KG1 (cell line): ENCODE measurements at regions not wholly inside any gene's neighbourhood (a gene's known extent, or its start where the extent isn't known, plus 50 kb on each side); places are given as distances from the start of the nearest gene placed in this dataset.

Experiments used
- DNase-seq: peaks from one replicate; lab custom pipeline; 2025; lab: John Stamatoyannopoulos, UW

- DNase-seq = no peak
Observed at GRCh38 chr7:86947929-86948328, 111.5 kb downstream of the ELAPOR2 start.

DNA sequence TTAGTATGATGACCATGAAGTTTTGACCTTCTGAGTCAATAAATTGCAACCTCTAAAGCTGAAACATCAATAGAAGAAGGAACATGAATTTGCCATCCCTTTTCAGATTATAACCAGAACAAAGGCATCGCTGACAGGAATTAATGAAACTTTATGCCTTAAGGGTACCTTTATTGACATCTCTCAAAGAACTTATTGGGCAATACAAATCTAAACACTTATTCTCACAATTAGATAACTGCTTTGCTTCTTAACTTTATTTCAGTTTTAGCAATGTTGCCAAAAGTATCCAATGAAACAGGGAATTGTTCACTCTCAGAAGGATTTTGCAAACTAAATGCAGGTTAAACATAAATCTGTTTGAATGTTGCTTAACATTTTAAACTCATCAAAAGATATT lies 116.0 kb downstream of the ELAPOR2 start:
- no peak for DNase-seq

GRCh38 chr7:86942995-86943394 lies 116.5 kb downstream of the ELAPOR2 start:
- no peak for DNase-seq

GRCh38 chr7:86942081-86942480 lies 117.4 kb downstream of the ELAPOR2 start:
- no peak for DNase-seq

- DNase-seq = peak; percentile 22
Observed at GRCh38 chr7:86939197-86939814, 120.1 kb downstream of the ELAPOR2 start.

- no peak for DNase-seq
Observed at GRCh38 chr7:86937363-86937878, 122.0 kb downstream of the ELAPOR2 start.

- no peak for DNase-seq
Observed at GRCh38 chr7:86933295-86933845, 126.1 kb downstream of the ELAPOR2 start.

DNA sequence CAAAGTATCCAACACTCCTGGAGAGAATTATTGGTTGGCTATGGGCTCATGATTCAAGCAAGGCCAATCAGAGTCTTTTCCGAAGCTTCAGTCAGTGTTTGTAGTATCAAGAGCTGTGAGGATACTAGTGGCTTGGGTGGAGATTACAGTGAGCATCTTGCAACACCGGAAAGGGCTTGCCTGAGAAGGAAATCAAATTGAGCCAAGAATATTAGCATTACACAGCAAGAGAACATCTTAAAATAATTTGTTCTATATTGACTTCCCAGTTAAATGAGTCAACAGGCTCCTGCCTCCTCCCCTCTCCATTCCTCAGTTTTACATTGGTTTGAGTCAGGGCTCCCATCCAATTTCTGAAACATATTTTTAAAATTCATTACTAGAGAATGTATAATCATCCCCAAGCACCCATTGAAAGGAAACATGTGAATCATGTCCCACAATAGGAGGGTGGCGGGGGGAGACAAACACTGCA lies 127.4 kb downstream of the ELAPOR2 start:
- no peak for DNase-seq

DNA sequence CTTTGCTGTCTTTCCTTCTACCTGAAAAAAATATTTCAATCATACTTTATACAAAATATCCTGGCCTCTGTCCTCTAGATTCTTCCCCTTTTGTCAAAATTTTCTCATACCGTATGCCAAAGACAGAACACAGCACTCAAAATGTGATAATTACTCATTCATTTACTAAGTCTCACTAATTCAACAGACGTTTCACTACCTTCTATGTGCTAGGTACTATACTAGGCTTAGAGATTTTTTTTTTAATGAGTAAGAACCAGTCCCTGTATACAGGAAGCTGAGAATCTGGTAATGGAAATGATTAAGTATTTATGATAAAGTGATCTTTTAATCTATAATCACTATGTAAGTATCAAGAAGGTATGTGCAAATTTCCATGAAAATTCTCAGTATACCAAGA lies 128.0 kb downstream of the ELAPOR2 start:
- no peak for DNase-seq

DNA sequence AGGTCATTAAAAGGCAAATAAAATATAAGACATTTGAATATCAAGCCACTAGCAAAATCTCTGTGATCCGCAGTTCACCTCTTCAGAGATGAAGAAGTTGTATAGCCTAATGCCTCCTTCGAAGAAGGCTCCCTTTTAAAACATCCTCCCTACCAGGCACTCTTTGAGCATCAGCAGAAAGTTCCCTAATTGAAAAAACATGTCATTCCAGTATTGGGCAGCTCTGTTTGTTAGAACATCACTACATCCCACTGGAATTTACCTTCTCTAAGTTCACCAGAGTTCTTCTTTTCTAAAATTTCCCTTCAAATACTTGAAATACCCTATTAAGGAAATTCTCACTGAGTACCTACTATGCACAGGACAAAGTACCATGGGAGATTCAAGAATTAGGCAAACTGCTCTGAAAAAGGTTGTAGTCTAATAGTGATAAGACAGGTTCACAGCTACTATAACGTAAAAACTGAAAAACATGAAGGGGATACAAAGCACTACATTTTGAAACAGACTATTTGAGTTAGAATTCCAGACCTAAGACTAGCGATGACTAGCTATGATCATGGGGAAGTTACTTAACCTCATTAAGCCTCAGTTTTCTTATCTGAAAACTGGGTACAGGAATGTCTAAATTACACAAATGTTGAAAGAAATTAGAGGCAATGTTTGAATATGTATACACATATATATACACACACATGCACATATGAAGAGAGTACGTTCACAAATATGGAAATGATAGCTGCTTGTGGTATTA lies 128.7 kb downstream of the ELAPOR2 start:
- no peak for DNase-seq

DNA sequence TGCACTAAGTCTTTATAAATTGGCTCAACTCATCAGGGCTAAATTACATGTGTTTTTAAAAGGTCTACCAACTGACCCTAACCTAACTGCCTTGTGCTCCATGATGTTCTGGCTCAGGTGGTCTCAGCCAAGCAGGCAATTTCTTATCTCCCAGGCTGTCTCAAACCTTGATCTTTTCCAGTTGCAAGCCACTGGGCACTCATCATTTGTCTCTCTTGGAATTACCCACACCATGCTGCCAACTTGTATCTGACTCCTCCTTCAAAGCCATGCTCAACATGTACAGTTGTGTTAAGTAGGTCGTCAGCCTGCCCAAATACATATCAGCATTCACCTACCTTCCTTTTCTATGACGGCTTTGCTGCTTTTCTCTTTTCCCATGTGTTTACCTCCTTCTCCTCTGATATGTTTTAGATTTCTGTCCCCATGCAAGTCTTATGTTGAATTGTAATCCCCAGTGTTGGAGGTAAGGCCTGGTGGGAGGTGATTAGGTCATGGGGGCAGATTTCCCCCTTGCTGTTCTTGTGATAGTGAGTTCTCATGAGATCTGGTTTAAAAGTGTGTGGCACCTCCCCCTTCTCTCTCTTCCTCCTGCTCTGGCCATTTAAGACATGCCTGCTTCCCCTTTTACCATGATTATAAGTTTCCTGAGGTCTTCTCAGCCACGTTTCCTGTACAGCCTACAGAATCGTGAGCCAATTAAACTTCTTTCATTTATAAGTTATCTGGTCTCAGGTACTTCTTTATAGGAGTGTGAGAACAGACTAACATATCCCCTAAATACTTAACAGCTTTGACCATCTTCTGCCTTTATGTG lies 130.0 kb downstream of the ELAPOR2 start:
- DNase-seq = no peak

DNA sequence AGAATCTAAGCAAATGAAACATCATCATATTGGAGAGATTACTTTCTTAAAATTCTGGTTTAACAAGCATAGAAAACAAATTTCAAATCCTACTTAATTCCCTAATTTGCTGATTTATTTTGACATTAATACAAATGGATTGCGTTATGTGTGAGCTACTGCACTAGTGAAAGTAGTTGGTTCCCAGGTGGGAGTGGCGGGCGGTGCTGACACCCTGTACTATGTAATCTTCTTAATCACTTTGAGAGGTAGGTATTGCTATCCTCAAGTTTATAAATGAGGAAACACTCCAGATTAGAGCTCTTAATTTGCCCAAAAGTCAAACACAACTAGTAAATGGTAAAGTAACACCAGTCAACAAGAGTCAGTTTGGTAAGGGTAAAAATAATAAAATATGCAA lies 131.1 kb downstream of the ELAPOR2 start:
- no peak for DNase-seq

GRCh38 chr7:86926732-86927131 lies 132.7 kb downstream of the ELAPOR2 start:
- peak; percentile 45 for DNase-seq

GRCh38 chr7:86925221-86925620 lies 134.2 kb downstream of the ELAPOR2 start:
- DNase-seq = no peak

DNA sequence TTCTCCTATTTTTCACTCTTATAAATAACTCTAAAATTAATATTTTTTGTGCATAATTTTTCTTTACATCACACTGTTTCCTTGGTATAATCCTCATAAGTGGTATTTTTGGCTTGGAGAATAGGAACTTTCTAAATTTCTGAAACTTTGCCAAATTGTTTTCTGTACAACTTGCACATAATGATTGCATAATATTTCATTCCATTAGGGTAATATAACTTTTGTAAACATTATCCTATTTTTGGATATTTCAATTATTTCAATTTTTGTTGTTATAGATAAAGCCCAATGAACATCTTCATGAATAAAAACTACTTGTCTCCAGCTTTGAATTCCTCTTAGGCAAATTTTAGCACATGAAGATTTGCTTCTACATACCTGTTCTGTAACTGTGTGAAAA lies 135.9 kb downstream of the ELAPOR2 start:
- no peak for DNase-seq

DNA sequence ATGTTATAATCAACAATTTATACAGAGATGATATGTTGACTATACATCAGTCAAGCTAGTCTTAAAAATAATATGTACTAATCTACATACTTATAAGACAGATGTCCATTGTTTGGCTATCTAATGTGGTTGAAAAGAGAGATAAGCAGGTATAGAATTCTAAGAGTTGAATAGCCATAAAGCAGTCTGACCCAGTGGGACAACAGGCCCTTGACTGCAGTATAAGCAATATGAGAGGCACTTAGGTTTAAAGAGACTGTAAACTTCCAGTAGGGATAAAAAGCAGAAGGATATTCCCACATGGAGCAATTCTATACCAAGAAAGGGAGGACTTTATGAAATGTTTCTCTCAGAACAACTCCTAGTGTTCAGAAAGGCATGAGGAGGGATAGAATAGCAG lies 139.3 kb downstream of the ELAPOR2 start:
- DNase-seq = no peak

DNA sequence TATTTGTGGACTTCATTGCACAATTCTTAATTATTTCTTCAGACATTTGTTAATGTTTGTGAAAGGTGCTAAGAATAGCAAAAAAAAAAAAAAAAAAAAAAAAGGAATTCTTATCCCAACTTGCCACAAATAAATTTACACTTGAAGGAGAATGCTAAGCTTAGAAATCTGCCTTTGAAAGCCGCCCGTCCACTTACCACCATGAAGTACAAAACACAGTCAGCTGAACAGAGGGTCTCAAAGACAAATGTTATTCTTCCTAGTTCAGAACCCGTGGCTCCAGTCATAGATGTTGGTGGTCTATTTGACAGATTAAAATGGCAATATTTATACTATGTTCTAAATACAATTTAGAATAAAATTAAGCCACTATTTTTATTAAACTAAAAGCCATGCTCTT lies 141.2 kb downstream of the ELAPOR2 start:
- no peak for DNase-seq

DNA sequence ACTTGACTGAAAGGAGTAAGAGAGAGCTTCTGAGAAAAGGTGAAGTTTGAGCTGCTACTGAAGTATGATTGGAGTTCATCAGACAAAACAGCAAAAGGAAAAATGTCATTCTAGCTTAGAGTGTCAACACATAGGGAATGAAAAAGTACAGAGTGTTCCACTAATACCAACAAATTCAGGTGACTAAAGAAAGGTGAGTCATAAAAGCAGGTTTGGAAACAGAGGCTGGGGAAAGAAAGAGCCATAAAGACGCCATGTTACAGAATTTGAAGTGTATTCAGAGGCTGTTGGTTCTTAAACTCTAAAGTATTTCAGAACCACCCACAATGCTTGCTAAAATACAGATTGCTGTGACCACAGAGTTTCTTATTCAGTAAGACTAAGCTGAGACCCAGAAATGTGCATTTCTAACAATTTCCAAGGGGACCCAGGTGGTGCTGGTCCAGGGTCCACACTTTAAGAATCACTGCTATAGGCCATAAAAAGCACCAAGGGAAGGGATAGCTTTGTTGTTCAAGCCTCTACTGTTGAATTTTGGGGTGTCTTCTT lies 143.1 kb downstream of the ELAPOR2 start:
- DNase-seq = no peak

DNA sequence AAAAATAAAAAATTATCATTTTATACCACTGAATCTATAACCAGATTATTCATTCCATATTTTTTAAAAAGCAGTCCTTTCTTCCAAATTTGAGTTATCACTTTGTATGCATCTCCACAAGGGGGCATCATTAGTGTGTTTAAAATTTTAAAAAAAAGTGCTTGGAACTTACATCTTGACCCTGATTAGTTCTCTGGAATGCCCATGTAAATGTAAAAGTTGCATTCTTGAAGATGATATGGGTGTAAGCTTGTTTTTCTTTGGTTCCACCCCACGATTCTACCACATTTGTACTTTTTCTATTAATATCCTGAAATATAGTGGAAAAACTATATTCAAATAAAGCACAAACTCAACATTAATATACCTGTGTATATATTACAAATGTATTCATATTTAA lies 144.9 kb downstream of the ELAPOR2 start:
- DNase-seq = no peak
